Stimulated activated CD4-positive, alpha-beta T cell treated with anti-CD3 and anti-CD28 coated beads, Interleukin-4, amount 100 ng/mL, for 1 hour (primary cell): ENCODE measurements at regions not wholly inside any gene's neighbourhood (a gene's known extent, or its start where the extent isn't known, plus 50 kb on each side); places are given as distances from the start of the nearest gene placed in this dataset.

Experiments
- DNase-seq: peaks from one replicate; pipeline ENCODE4 v3.0.0-alpha.2; 2020

GRCh38 chr12:28828318-28828717 is 320.8 kb upstream of the FAR2 start:
- DNase-seq = no peak

- DNase-seq = no peak
These were observed 318.6 kb upstream of the FAR2 start for GRCh38 chr12:28830491-28830890.

DNA sequence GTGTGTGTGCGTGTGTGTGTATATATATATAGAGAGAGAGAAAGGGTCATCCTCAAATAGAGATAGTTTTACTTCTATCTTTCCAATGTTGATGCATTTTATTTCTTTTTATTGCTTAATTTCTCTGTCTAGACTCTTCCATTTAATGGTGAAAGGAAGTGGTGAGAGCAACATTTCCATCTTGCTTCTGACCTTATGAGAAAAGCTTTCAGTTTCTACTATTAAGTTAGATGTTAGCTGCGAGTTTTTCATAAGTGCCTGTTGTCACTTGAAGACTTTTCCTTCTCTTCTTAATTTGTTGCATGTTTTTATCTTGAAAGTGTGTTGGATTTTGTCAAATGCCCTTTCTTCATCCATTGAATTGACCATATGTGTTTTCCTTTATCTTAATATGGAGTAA is 304.4 kb upstream of the FAR2 start:
- DNase-seq = no peak

- DNase-seq = no peak
These were observed 297.3 kb upstream of the FAR2 start for GRCh38 chr12:28851781-28852180.

- DNase-seq = no peak
These were observed 293.2 kb upstream of the FAR2 start for GRCh38 chr12:28855761-28856310.

DNA sequence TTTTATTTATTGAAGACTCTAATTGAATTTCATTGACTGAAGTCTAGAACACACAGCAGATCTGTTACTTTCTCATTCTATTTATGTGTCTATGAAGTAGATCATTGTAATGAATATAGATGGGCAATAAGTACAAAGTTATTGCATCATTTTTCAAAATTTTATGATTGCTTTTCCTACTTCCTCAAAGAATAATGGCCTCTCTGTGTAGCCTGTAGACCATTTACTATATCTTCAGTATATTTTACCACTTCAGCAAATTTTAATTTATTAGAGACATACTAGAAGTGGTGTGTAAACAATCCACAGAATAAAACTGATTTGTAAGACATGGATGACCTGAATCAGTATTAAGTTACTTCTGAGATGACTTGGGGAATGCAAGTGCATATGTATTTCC is 291.7 kb upstream of the FAR2 start:
- DNase-seq = no peak

GRCh38 chr12:28859551-28859950 is 289.5 kb upstream of the FAR2 start:
- DNase-seq = no peak

DNA sequence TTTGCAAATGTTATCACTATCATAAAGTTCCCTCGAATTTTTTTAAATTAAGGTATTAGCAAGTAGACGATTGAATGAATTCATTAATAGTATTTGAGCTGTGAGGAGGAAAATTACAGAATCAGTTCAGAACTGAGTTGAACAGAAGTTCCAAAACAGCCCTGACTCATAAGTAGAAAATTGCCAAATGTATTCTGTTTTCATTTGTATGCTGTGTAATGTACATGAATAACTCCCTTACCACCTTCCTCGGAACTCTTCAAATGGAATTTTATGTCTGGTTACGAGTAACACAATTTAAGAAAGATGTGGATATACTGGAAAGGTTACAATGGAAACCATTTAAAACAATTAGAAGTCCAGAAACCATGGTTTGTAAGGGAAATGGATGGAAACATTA is 283.3 kb upstream of the FAR2 start:
- no peak for DNase-seq

DNA sequence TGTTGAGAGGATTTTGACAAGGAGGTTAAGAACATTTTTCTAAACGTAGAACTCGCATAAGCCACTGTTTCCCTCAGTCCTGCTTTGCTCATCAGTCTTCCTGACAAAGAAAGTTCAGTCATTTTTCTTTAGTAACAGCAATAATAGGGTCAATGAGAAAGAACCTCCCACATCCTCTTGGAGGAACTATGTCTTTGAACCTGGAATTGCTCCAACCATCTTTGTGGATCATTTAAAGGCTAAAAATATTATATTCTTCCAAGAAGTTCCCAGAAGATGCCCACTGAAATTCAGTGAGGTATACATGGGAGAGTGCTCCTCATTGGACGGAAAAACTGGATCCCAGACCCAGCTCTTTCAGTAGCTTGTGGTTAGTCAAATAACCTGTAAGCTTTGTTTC is 282.8 kb upstream of the FAR2 start:
- no peak for DNase-seq

- no peak for DNase-seq
These were observed 282.2 kb upstream of the FAR2 start for GRCh38 chr12:28866715-28867503.

DNA sequence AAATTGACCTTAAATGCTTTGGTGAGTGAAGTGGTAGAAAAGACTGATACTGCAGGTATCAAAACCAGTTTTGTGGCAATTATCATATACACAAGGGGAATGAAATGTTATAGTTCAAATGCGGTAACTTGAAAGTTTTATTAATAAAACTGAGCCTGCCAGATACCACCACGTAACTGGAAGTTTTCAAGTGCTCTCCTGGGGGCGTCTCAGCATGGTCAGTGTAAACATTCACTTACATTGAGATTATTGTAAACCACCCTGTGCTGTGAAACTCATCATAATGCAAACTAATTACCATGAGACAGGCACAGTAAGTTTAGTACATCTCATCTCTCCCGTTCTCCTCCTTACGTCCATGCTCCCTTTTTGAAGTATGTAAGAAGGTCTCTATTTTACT is 280.7 kb upstream of the FAR2 start:
- DNase-seq = no peak

- DNase-seq = no peak
These were observed 279.9 kb upstream of the FAR2 start for GRCh38 chr12:28869197-28869596.

DNA sequence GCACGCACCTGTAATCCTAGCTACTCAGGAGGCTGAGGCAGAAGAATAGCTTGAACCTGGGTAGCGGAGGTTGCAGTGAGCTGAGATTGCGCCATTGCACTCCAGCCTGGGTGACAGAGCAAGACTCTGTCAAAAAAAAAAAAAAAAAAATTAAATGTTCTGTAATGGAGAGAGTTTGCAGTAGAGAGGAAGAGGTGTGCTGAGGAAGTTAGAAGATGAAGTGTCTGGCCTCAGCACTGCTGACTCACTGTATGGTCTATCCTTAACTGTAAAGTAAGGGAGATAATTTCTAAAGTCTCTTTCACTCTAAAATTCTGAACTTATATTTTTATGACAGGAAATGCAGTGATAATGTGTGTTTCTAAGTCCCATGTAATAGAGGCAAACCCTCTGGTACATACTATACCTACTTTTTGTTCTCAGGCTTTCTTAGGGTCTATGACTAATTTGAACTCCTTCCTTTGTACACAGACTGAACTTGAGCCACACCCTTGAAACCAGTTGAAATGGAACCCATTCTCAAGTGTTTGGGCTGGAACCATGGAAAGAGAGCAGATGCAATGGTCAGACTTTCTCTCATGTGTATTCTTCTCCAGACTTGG is 278.1 kb upstream of the FAR2 start:
- DNase-seq = no peak

DNA sequence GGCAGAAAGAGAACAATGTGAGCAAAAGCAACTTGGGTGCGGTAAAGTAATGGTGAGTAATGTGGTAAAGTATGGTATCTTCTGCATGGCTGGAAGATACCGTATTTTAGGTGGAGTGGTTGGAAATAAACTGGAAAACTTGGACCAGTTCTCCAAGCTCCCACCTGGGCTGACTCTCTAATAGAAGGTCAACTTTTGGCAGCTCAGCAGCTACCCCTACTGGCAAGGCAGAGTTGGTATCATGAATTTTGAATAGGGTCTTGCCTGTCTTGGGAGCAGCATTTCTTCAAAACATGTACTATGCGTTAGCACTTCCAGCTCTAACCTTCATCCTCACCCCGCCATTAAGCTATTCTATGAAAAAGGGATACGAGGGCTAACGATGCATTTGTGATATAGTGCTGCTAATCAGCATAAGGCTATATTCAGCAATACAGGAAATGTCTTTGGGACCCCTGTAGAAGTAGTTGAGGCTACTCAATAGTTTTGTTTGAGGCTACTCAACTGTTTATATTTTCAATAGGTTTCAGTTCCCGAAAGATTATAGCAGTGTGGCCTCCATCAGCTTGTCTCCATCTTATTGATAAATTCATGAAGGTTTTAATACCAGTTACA is 276.3 kb upstream of the FAR2 start:
- peak; percentile 7 for DNase-seq

- no peak for DNase-seq
These were observed 274.3 kb upstream of the FAR2 start for GRCh38 chr12:28874758-28875157.

DNA sequence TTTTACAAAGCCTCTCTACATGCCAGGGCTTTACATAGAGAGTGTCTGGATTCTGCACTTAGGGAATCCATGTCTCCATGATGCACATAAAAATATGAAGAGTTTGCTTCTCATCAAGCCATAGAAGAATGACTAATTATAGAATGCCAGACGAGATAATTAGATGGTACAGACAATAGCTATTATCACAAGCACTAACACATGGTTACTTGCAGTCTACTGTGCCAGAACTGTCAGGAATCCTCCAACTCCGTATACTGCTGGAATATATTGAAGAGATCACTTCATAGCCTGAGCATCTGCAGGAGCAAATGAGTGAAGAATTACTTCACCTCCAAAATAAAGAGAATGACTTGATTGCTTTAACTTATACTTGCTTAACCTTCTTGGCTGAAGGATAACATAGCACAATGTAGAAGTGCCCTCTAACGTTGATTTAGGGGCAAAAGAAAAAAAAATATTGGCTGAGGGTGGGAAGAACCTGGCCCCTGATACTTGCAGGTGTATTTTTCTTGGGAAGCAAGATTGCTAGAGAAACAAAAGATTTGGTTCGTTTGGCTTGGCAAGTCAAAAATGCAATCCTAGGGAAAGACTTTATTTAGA is 272.8 kb upstream of the FAR2 start:
- DNase-seq = no peak

DNA sequence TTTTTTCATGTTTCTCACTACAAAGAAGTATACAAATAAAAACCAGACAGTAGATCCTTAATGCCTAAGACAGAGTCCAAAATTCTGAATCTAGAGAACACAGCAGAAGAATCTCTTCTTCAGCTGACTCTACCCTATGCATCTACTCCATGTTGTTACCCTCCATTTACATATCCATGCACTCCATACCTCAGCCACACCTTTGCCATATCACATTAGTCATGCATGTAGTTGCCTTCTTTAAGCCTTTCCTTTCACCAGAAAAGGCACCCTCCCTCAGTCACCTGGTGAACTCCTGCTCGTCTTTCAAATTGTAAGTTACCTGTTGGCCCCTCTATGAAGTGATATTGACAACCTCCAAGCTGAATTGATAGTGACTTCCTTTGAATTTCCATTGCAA is 271.2 kb upstream of the FAR2 start:
- no peak for DNase-seq

DNA sequence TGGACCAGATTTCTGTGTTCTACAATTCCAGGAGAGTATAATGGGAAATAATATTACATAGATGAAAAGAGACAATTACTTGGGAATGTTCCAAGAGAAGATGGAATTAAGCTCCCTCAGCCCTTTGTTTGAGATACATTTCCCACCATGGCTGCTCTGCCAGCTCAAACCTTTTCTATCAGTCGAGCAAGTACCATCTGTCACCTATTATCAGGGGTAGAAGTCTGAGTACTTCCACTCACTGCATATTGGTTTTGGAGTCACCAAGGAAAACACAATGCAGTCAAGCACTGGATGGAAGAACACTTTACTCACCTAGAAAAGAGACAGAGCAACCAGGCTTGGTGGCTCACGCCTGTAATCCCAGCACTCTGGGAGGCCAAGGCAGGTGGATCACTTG is 270.4 kb upstream of the FAR2 start:
- no peak for DNase-seq

DNA sequence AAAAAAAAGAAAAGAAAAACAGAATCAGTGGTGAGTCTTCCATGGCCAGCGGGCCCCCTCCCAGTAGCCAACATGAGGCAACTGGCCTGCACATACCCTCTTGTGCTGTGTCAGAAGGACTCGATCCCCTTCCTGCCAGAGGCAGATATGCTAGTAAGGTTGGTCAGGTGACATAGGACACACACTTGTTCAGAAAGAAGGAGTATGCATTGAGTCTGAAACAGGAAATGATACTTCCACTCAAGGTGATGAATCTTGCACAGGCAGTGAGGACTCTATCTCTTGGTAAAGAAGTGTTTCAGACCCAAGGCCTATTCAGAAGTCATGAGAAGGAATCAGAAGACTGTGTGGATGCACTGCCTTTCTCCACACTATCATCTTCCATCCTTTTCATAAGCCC is 269.7 kb upstream of the FAR2 start:
- no peak for DNase-seq

DNA sequence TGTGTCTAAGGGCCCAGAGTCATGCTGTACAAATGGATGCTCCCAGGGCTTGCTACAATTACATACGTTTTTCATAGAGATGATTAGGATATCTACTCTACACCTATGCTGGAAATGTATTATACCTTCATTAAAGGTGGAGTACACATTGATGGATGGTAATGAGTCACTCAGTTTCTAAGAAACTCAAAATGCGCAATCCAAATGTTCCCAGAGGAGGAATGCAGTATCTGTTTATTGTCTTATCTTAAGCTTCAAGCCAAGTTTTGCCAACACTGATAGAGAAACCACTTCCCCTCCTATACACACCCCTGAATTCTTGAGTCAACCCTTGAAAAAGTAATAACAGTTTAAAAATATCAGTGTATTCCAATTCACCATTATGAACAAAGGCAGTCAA is 266.6 kb upstream of the FAR2 start:
- no peak for DNase-seq

- no peak for DNase-seq
These were observed 265.6 kb upstream of the FAR2 start for GRCh38 chr12:28883406-28883997.

DNA sequence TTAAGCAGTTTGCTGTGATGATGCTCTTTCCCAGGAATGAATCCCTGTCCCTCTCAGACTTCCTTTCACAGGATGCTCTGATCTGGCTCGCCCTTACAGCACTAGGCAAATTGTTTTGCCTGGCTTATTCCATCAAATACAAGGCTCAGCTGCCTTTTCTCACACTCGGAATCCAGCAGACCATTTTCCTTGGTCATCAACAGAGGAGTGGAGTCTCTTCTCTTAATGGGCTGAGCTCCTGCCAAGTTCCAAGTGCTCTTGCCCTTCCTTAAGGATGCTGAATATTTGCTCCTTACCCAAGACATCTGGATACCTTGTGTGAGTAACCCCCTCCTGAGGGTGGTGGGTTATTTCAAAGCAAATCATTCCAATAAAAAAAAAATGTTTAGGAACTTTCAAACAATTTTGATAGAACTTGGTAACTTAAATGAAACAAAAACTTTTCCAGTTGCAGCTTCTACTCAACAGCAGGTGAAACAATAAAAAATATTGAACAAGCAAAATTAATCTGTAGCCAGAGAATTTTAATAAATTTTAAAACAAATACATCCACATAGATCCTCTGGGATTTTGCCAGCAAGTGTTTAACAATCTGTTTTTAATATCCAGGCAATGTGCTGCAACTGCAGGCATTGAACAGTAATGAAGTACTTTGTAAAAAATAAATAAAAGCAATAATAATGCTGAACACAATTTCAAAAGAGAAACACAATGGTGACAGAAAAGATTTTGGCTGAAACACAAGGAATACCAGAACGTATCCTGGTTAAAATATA is 264.0 kb upstream of the FAR2 start:
- no peak for DNase-seq

DNA sequence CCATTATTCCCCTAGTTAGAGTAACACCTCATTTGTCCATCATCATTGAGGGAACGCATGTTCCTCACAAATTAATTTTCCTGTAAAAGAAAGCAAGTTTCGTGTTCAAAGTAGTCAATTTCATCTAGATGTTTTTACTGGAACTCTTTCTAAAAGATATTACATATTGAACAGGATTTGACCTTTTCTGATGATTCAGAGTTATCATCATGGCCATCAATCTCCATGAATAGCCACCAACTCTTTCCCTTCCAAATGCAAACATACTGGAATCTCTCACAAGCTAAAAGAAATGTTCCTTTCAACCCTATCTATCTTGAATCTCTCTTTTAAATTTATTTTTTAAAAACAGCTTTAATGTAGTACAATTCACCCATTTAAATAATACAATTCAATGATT is 263.1 kb upstream of the FAR2 start:
- no peak for DNase-seq
